ENCODE measurements at regions not wholly inside any gene's neighbourhood (a gene's known extent, or its start where the extent isn't known, plus 50 kb on each side); places are given as distances from the start of the nearest gene placed in this dataset.

- TF ChIP-seq SUZ12 (IDR thresholded peaks at IDR 0.05; ENCODE audit: extremely low read depth, insufficient read depth, insufficient read length) (no peak), YY1 (IDR thresholded peaks at IDR 0.05; ENCODE audit: insufficient read depth, insufficient read length) (no peak), ZNF274 (IDR thresholded peaks at IDR 0.05; ENCODE audit: low read depth, low read length) (no peak)
These were observed 552.9 kb upstream of the EPHA5 start for GRCh38 chr4:66223068-66223703.

Measured in NT2/D1 (cell line).